IPS-18c (cell line): ENCODE measurements at regions not wholly inside any gene's neighbourhood (a gene's known extent, or its start where the extent isn't known, plus 50 kb on each side); places are given as distances from the start of the nearest gene placed in this dataset.

Experiments used
- H3K4me3 ChIP-seq: 2 replicates; pipeline ENCODE4 v1.7.0; 2013; ENCODE audit warnings: low read depth, mild to moderate bottlenecking, low read length, moderate library complexity; ENCODE audit not compliant: insufficient read depth
- H3K9me3 ChIP-seq: one replicate; pipeline ENCODE4 v1.6.1; 2013; ENCODE audit warnings: mild to moderate bottlenecking, low read length, moderate library complexity; ENCODE audit not compliant: control insufficient read depth, insufficient read depth

DNA sequence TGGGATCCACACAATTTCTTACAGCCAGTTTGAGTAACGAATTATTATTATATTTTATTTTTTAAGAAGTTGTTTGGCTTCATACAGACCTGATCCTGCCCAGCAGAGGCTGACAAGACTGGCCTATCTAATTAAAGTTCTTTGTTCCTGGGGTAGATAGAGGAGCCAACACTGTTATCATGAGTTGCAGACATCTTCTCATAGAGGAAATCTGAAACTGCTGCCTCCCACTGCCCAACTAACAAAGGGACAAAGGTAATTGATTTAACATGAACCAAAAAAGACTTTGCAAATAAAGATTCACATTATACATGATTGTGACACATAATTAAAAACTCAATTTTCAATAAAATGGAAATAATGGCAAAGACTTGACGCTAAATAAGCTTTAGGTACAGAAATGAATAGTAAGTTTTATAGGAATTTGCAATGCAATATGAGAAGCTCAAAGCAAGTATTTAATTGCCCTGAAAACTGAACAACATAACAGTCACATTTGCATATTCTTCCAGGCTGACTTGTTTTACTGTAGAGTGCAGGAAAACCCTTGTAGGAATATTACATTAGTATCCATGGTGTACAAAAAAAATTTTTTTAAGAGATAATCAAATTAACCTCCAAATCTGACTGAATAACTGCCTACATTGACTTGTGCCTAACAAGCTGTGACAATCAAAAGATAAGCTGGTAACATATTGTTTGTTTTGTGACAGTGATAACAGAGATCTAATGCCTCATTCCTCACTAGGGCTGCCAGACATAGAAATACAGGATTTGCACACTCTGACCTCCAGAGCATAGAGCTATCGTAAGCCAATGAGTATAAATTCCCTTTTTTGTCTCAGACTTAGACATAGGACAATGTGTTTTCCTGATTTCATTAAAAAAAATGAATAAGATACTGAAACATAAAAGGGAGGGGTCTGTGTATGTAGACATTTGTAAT, 273.2 kb downstream of the MFSD1 start:
- H3K4me3 ChIP-seq, result no peak overlapping the region
- no peaks in the 10 kb centered on the region for H3K9me3 ChIP-seq

DNA sequence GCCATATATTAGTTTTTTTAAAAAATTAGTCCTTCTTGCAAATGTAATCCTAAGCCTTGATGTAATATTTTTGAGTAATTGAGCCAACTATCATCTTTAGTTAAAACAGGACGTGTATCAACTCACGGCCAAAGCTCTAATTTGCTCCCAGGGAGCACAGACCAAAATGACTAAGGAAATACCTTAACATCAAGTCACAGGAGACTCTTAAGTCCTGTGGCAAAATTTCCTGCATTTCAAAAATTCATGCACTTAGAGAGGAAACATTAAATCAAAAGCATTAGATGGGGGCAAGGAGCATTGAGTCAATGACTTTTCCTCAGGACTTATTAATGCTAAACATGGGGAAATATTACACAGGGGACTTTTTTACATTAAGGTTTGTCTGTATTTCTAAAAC, 276.0 kb downstream of the MFSD1 start:
- Histone ChIP-seq H3K9me3 (no peaks in the 10 kb centered on the region), H3K4me3 (no peak overlapping the region)

DNA sequence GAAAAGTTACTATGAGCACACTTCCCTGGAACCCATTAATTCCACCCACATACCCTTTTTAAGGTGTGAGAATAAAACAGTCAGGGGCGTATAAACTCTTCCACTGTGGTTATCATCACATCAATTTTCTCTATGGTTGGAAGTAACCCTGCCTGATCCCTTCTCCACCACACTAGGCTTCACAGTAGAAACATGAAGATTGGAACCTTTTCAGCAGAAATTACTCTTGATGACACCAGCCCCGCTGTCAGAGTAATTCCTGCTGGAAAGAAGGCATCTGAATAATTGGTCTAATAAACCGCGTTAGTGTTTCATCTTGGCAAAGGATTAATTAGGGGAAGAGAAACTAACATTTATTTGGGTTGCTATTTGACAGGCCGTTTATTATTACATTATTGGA, 278.4 kb downstream of the MFSD1 start:
- Histone ChIP-seq H3K9me3 (no peaks in the 10 kb centered on the region), H3K4me3 (no peak overlapping the region)

GRCh38 chr3:159080821-159081220, 279.0 kb downstream of the MFSD1 start:
- H3K4me3 ChIP-seq, result no peak overlapping the region
- no peaks in the 10 kb centered on the region for H3K9me3 ChIP-seq

- Histone ChIP-seq H3K4me3 (no peak overlapping the region), H3K9me3 (no peaks in the 10 kb centered on the region)
Observed at GRCh38 chr3:159082519-159082918, 280.7 kb downstream of the MFSD1 start.

DNA sequence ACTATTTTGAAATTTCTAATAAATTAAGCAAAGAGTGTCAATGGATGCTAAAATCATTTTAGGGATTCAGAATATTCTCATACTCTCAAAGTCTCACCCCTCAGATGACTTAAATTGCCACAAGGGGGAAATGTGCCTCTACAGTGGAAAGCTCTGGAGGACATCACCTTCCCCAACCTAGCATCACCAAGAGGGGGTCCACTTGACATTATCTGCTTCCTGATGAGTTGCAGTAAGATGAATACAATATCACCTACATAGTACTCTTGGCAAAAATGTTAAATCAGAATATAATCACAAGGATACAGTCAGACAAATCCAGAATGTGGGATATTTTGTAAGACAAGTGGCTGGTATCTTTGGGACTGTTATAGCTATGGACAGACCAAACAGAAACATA, 290.1 kb downstream of the MFSD1 start:
- H3K4me3 ChIP-seq, result no peak overlapping the region
- no peaks in the 10 kb centered on the region for H3K9me3 ChIP-seq

- no peak overlapping the region for H3K4me3 ChIP-seq
- peaks cover 4% of the 10 kb centered on the region for H3K9me3 ChIP-seq
Observed at GRCh38 chr3:159102001-159102400, 300.1 kb downstream of the MFSD1 start.

GRCh38 chr3:159112724-159113123, 310.9 kb downstream of the MFSD1 start:
- Histone ChIP-seq H3K4me3 (no peak overlapping the region), H3K9me3 (no peaks in the 10 kb centered on the region)

GRCh38 chr3:159113221-159113875, 311.5 kb downstream of the MFSD1 start:
- no peak overlapping the region for H3K4me3 ChIP-seq
- no peaks in the 10 kb centered on the region for H3K9me3 ChIP-seq

DNA sequence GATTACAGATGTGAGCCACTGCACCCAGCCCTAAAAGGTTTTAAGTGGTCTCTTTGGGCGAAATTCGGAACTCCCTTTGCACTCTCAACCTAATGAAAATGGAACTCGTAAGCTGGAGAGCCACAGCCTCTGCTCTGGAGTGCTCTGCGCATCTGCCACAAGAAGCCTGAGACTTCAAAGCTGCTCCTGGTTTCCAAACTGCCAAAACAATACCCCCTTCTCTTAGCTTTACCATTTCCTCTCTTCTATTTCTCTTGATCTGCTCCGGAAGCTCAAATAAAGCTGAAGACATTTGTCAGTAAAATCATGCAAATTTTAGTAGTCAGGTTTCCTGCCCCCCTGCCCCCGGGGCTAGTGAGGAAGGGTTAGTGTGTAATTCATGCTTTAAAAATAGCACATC, 312.7 kb downstream of the MFSD1 start:
- H3K4me3 ChIP-seq, result no peak overlapping the region

DNA sequence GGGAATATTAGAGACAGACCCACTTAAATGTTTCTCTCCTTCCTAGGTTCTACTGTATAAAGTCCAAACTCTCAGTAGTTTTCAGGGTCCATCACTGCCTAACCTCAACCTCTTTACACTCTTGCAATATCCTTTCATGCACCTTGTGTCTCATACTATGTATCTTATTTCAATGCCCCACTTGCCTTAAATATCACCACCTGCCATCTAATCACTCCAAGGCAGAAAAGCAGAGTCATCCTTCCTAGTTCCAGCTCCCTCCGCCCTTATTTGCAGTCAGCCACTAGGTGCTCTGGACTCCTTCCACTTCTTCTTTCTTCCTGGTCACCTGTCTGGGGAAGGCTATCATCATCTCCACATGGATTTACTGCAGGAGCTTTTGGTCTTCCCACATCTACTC, 322.0 kb downstream of the MFSD1 start:
- Histone ChIP-seq H3K4me3 (no peak overlapping the region), H3K9me3 (peaks cover 2% of the 10 kb centered on the region)

More for the DNA sequence above, 312.7 kb downstream of the MFSD1 start:
- no peaks in the 10 kb centered on the region for H3K9me3 ChIP-seq

DNA sequence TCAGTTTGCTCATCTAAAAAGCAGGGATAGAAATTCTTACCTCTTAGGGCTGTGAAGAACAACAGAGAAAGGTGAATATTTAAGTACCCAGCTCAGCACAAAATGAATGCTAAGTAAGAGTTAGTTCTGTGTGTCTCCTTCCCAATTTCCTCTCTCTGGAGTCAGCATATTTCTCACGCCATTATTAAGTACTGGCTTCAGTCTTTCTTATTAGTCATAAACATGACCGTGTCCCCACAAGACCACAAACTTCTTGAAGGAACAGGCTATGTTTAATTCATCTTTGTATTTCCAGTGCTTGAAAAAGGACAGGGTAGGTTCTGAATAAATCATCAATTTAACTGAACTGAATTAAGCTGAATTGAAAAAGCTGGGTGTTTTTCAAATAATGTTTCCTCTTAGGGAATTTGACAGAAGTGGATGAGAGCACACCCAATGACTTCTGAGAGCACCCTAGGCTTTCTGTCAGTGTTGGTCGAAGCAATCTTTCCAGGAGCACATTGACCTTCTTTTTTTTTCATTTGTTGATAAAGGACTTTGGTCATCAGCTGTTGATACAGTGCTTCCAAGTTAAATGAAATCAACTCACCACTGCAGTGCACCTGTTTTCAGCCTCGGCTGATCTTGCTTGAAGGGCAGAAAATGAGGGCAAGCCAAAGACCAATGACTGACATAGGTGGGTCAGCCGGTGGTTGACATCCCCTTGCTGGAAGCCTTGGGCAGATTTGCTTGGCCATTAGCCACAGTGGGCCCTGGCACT, 324.6 kb downstream of the MFSD1 start:
- Histone ChIP-seq H3K9me3 (peaks cover 2% of the 10 kb centered on the region), H3K4me3 (no peak overlapping the region)

- H3K4me3 ChIP-seq, result no peak overlapping the region
Observed at GRCh38 chr3:159127021-159127392, 325.2 kb downstream of the MFSD1 start.

DNA sequence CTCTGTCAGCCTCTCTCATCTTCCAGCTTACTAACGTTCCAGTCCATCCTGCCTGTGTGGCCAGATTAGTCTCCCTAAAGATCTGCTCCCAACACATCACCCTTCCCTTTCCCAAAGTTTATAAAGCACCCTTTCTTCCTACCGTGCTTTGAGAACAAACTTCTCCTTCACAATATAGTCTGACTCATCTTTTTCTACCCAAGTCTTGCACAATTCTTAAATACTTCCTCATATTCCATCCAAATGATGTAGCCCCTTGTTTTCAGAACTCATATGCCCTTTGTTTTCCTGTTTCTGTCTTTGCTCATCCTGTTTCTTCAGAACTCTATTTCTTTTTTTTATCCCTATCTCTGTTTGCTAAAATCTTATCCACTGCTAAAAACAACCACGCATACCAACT, 326.8 kb downstream of the MFSD1 start:
- Histone ChIP-seq H3K9me3 (peaks cover 2% of the 10 kb centered on the region), H3K4me3 (no peak overlapping the region)

More at GRCh38 chr3:159127021-159127392, 325.2 kb downstream of the MFSD1 start:
- H3K9me3 ChIP-seq, result peaks cover 2% of the 10 kb centered on the region

- Histone ChIP-seq H3K4me3 (no peak overlapping the region), H3K9me3 (no peaks in the 10 kb centered on the region)
Observed at GRCh38 chr3:159130108-159130507, 328.3 kb downstream of the MFSD1 start.

GRCh38 chr3:159131376-159131775, 329.5 kb downstream of the MFSD1 start:
- H3K4me3 ChIP-seq, result no peak overlapping the region

DNA sequence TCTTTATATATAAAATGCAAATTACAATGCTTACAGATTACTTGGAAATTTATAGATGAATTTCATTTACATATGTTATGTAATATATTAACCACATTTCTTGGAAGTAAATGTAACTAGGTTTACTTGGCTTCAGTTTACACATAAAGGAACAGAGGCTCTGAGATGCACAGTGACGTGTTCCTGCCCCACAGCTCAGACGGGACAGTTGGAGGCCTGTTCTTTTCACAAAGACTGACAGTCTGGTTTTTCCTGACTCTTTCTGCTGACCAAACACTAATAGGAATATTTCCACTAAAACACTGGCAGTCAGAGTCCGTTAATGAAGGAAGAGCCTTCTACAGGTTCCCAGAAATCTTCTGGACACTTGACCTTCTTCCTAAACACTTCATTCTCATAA, 336.1 kb downstream of the MFSD1 start:
- no peak overlapping the region for H3K4me3 ChIP-seq
- H3K9me3 ChIP-seq, result no peaks in the 10 kb centered on the region

More at GRCh38 chr3:159131376-159131775, 329.5 kb downstream of the MFSD1 start:
- no peaks in the 10 kb centered on the region for H3K9me3 ChIP-seq

- H3K4me3 ChIP-seq, result no peak overlapping the region
- no peaks in the 10 kb centered on the region for H3K9me3 ChIP-seq
Observed at GRCh38 chr3:159139326-159139725, 337.5 kb downstream of the MFSD1 start.
